8988T (cell line): ENCODE measurements at regions not wholly inside any gene's neighbourhood (a gene's known extent, or its start where the extent isn't known, plus 50 kb on each side); places are given as distances from the start of the nearest gene placed in this dataset.

Source experiments
- DNase-seq: peaks from one replicate; pipeline ENCODE4 v3.0.0; 2011

GRCh38 chr3:5304789-5305683 lies 117.5 kb downstream of the EDEM1 start:
- DNase-seq, result no peak

GRCh38 chr3:5305684-5305989 lies 118.1 kb downstream of the EDEM1 start:
- no peak for DNase-seq

GRCh38 chr3:5309171-5309570 lies 121.7 kb downstream of the EDEM1 start:
- DNase-seq, result no peak

- no peak for DNase-seq
Observed at GRCh38 chr3:5309602-5310001, 122.1 kb downstream of the EDEM1 start.

GRCh38 chr3:5310509-5310908 lies 123.0 kb downstream of the EDEM1 start:
- no peak for DNase-seq

- no peak for DNase-seq
Observed at GRCh38 chr3:5312290-5312689, 124.8 kb downstream of the EDEM1 start.

GRCh38 chr3:5314897-5315296 lies 127.4 kb downstream of the EDEM1 start:
- no peak for DNase-seq

GRCh38 chr3:5317557-5317956 lies 130.1 kb downstream of the EDEM1 start:
- DNase-seq, result no peak

- no peak for DNase-seq
Observed at GRCh38 chr3:5319454-5319853, 131.9 kb downstream of the EDEM1 start.

- no peak for DNase-seq
Observed at GRCh38 chr3:5321666-5322340, 134.3 kb downstream of the EDEM1 start.

- DNase-seq, result no peak
Observed at GRCh38 chr3:5324780-5325179, 137.3 kb downstream of the EDEM1 start.

GRCh38 chr3:5330152-5330810 lies 142.8 kb downstream of the EDEM1 start:
- DNase-seq, result peak; percentile 25

GRCh38 chr3:5331567-5332269 lies 144.2 kb downstream of the EDEM1 start:
- DNase-seq, result no peak

GRCh38 chr3:5332270-5332956 lies 144.9 kb downstream of the EDEM1 start:
- no peak for DNase-seq

- no peak for DNase-seq
Observed at GRCh38 chr3:5339967-5340535, 152.5 kb downstream of the EDEM1 start.

GRCh38 chr3:5341610-5342009 lies 154.1 kb downstream of the EDEM1 start:
- DNase-seq, result no peak

- no peak for DNase-seq
Observed at GRCh38 chr3:5343459-5343858, 156.0 kb downstream of the EDEM1 start.

GRCh38 chr3:5344707-5345106 lies 157.2 kb downstream of the EDEM1 start:
- DNase-seq, result no peak

- DNase-seq, result no peak
Observed at GRCh38 chr3:5347486-5347885, 160.0 kb downstream of the EDEM1 start.

- no peak for DNase-seq
Observed at GRCh38 chr3:5348229-5348902, 160.9 kb downstream of the EDEM1 start.

- no peak for DNase-seq
Observed at GRCh38 chr3:5349343-5349742, 161.8 kb downstream of the EDEM1 start.

- DNase-seq, result no peak
Observed at GRCh38 chr3:5357089-5357488, 169.6 kb downstream of the EDEM1 start.
